ENCODE measurements at regions not wholly inside any gene's neighbourhood (a gene's known extent, or its start where the extent isn't known, plus 50 kb on each side); places are given as distances from the start of the nearest gene placed in this dataset.

DNA sequence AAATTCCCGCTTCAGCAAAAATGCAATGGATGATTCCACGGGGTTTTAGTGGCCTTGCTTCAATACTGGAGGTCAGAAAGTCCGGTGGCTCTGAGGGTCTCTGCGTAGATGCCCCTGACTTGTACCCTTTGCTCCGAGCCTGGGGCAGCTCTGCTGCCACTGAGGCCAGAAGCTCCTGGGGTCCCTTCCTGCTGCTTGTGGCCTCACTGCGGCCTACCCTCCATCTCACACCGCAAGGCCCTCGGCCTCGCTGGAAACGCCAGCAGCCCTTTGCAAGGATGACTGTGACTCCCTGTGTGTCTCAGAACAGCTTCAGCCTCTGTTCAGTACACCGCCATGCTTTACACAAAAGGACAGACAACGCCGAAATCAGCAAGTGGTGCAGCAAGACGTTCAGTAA lies 244.8 kb downstream of the ACTR3B start:
- in situ Hi-C loops (cut with MboI; ENCODE audit: low sequenced_read_pairs, unreplicated experiment), result no loop called here
- TF ChIP-seq, protein P1, sequence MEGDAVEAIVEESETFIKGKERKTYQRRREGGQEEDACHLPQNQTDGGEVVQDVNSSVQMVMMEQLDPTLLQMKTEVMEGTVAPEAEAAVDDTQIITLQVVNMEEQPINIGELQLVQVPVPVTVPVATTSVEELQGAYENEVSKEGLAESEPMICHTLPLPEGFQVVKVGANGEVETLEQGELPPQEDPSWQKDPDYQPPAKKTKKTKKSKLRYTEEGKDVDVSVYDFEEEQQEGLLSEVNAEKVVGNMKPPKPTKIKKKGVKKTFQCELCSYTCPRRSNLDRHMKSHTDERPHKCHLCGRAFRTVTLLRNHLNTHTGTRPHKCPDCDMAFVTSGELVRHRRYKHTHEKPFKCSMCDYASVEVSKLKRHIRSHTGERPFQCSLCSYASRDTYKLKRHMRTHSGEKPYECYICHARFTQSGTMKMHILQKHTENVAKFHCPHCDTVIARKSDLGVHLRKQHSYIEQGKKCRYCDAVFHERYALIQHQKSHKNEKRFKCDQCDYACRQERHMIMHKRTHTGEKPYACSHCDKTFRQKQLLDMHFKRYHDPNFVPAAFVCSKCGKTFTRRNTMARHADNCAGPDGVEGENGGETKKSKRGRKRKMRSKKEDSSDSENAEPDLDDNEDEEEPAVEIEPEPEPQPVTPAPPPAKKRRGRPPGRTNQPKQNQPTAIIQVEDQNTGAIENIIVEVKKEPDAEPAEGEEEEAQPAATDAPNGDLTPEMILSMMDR (IDR thresholded peaks at IDR 0.05; ENCODE audit: borderline replicate concordance, control extremely low read depth, extremely low read depth, insufficient read depth, missing control alignments), result no peak
- DNase-seq (ENCODE audit: low spot score), result no peak

DNA sequence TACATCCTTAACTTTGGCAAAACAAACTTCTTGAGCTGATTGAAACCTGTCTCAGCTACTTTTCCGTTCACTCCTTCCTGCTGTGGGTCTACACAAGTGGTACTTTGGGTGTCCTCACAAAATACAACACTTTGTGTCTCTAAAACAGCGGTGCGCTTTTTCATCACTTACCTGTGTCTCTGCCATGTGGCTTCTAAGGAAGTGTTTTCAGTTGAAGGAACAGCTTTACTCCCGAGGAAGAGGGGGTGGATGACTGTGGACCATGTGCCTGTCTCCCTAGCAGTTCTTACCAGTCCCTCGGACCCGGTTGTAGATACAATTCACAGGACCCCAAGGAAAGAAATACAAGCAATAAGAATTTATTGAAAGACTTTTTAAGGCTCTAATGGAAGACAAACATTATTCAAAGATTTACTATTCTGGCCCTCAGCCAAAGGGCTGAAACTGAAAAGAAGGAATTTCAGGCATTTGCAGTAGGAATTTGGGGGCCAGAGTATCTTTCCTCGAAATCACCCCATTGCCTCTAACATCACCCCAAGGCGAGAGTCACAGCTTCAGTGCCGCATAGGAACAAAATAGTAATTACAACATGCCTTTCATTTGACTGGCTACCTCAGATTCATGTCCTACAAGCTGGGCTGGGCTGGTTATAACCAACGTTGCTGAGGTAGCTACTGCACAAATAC lies 246.3 kb downstream of the ACTR3B start:
- no peak for DNase-seq (ENCODE audit: low spot score)
- TF ChIP-seq, protein P1 (IDR thresholded peaks at IDR 0.05; ENCODE audit: borderline replicate concordance, control extremely low read depth, extremely low read depth, insufficient read depth, missing control alignments), result no peak
- in situ Hi-C loops (cut with MboI; ENCODE audit: low sequenced_read_pairs, unreplicated experiment), result no loop called here

DNA sequence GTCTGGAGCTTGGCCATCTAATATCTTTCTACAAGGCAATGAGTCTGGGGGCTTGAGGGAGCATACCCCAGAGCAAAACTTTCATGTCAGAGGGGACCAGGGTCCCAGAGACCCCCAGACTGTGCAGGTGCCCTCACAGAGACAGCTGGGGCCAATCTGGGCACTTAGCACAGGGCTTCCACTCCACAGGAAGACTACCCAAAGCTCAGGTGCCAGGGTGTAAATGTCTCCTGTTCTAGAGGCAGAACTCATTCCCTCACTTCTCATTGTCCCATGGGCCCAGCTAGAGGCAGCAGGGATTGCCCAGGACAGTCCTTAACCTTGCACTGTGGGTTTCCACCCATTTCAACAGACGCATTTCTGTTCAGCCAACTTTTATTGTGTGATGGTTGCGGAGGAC lies 246.9 kb downstream of the ACTR3B start:
- no peak for DNase-seq (ENCODE audit: low spot score)
- TF ChIP-seq, protein P1 (IDR thresholded peaks at IDR 0.05; ENCODE audit: borderline replicate concordance, control extremely low read depth, extremely low read depth, insufficient read depth, missing control alignments), result no peak
- in situ Hi-C loops (cut with MboI; ENCODE audit: low sequenced_read_pairs, unreplicated experiment), result no loop called here

DNA sequence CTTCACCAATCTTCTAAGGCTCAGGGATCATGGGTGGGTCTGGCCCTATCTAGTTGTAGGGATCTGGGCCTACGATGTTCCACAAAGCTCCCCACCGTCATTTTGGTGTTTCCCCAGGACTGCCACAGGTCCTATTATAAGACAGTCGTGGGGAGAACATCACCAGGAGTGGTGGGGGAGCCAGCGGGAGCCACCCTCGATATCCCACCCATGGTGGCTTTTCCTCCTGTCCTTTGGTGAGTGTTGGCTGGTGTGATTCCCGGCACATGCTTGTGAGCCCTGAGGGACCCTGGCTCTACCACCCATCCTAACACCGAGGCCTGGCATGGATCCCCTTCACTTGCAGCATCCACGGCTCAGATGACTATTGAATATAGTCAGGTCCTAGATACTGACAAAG lies 247.4 kb downstream of the ACTR3B start:
- DNase-seq (ENCODE audit: low spot score), result no peak
- in situ Hi-C loops (cut with MboI; ENCODE audit: low sequenced_read_pairs, unreplicated experiment), result no loop called here
- TF ChIP-seq, protein P1 (IDR thresholded peaks at IDR 0.05; ENCODE audit: borderline replicate concordance, control extremely low read depth, extremely low read depth, insufficient read depth, missing control alignments), result no peak

DNA sequence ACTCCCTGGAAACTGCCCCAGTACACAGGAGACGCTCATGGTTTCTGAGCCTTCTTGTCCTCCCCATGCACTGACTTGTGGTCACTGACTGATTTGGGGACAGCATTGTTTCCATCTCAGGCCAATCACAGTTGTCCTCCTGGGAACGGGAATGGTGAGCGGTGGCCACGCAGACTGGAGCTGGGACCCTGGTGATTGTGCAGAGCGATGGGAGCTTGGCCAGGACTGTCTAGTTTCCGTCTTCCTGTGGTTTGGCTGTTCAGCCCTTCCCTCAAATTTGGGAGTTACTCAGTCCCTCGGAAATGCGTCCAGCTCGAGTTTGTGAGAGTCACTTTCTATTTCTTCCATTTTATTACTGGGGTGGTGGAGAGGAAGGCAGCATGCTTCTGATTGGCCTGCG lies 250.9 kb downstream of the ACTR3B start:
- no peak for DNase-seq (ENCODE audit: low spot score)
- in situ Hi-C loops (cut with MboI; ENCODE audit: low sequenced_read_pairs, unreplicated experiment), result no loop called here
- TF ChIP-seq, protein P1 (IDR thresholded peaks at IDR 0.05; ENCODE audit: borderline replicate concordance, control extremely low read depth, extremely low read depth, insufficient read depth, missing control alignments), result no peak

DNA sequence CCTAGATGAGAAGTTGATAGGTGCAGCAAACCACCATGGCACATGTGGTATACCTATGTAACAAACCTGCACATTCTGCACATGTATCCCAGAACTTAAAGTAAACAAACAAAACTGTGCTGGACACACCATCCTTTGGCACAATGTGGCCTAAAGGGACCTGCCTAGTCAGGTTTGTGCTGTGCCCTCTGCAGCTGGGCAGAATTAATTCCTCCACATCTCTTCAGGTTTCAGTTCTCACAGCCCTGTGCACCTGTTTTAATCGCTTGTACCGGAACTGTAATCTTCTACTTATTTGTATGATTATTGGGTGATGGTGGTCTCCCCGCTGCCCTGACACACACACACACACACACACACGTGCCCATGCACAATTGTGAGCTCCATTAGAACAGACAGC lies 252.7 kb downstream of the ACTR3B start:
- TF ChIP-seq, protein P1 (IDR thresholded peaks at IDR 0.05; ENCODE audit: borderline replicate concordance, control extremely low read depth, extremely low read depth, insufficient read depth, missing control alignments), result no peak

More for the DNA sequence above, 252.7 kb downstream of the ACTR3B start:
- DNase-seq (ENCODE audit: low spot score), result no peak
- in situ Hi-C loops (cut with MboI; ENCODE audit: low sequenced_read_pairs, unreplicated experiment), result no loop called here
